Mesodermal cell (in vitro differentiated cells): ENCODE measurements at regions not wholly inside any gene's neighbourhood (a gene's known extent, or its start where the extent isn't known, plus 50 kb on each side); places are given as distances from the start of the nearest gene placed in this dataset.

Experiments
- H3K27ac ChIP-seq: 2 replicates; pipeline ENCODE4 v1.7.0; 2013; ENCODE audit warnings: mild to moderate bottlenecking, low read depth, low read length, moderate library complexity; ENCODE audit not compliant: severe bottlenecking
- H3K36me3 ChIP-seq: 2 replicates; pipeline ENCODE4 v1.7.1; 2013; ENCODE audit warnings: mild to moderate bottlenecking, low read length, moderate library complexity; ENCODE audit not compliant: control insufficient read depth, insufficient read depth
- H3K4me1 ChIP-seq: one replicate; pipeline ENCODE4 v1.7.1; 2013; ENCODE audit warnings: mild to moderate bottlenecking, low read length; ENCODE audit not compliant: insufficient read depth, control insufficient read depth, poor library complexity, severe bottlenecking
- H3K4me3 ChIP-seq: 2 replicates; pipeline ENCODE4 v1.7.0; 2013; ENCODE audit warnings: low read length, control low read depth, mild to moderate bottlenecking; ENCODE audit not compliant: insufficient read depth, poor library complexity, severe bottlenecking; ENCODE audit errors: extremely low read depth
- H3K9me3 ChIP-seq: 2 replicates; pipeline ENCODE4 v1.7.1; 2013; ENCODE audit warnings: mild to moderate bottlenecking, low read length, moderate library complexity; ENCODE audit not compliant: control insufficient read depth
- WGBS, 2 experiments: methylation state at CpG; one replicate each; pipeline ENCODE4 v1.1.5; 2013; ENCODE audit warnings: missing lambda C conversion rate in 2 of 2; ENCODE audit not compliant: insufficient coverage in 2 of 2; 5-methylcytosine and 5-hydroxymethylcytosine counted together

- Histone ChIP-seq H3K9me3 (no peaks in the 10 kb centered on the region), H3K27ac (no peak overlapping the region), H3K4me1 (no peaks in the 10 kb centered on the region), H3K4me3 (no peak overlapping the region), H3K36me3 (no peaks in the 10 kb centered on the region)
- WGBS, 2 experiments, result no CpG with 5 or more reads among the region's 2 CpGs
These were observed 265.3 kb downstream of the PCDH18 start for GRCh38 chr4:137267024-137267423.

- no peaks in the 10 kb centered on the region for H3K36me3 ChIP-seq
- no peaks in the 10 kb centered on the region for H3K4me1 ChIP-seq
- no peaks in the 10 kb centered on the region for H3K9me3 ChIP-seq
- no peak overlapping the region for H3K4me3 ChIP-seq
- WGBS, 2 experiments, result 84 to 100% methylated on average over 2 to 3 of the region's 3 CpGs
- H3K27ac ChIP-seq, result no peak overlapping the region
These were observed 265.8 kb downstream of the PCDH18 start for GRCh38 chr4:137266511-137266910.

- Histone ChIP-seq H3K36me3 (no peaks in the 10 kb centered on the region), H3K27ac (no peak overlapping the region), H3K4me3 (no peak overlapping the region), H3K9me3 (no peaks in the 10 kb centered on the region), H3K4me1 (no peaks in the 10 kb centered on the region)
- 77 to 80% methylated on average over 1 to 3 of the region's 3 CpGs for WGBS, 2 experiments
These were observed 269.1 kb downstream of the PCDH18 start for GRCh38 chr4:137263206-137263605.

- no peaks in the 10 kb centered on the region for H3K9me3 ChIP-seq
- H3K27ac ChIP-seq, result no peak overlapping the region
- H3K4me1 ChIP-seq, result no peaks in the 10 kb centered on the region
- H3K4me3 ChIP-seq, result no peak overlapping the region
- no peaks in the 10 kb centered on the region for H3K36me3 ChIP-seq
These were observed 278.3 kb downstream of the PCDH18 start for GRCh38 chr4:137253949-137254348.

GRCh38 chr4:137249112-137249511 is 283.2 kb downstream of the PCDH18 start:
- no peak overlapping the region for H3K27ac ChIP-seq
- H3K9me3 ChIP-seq, result no peaks in the 10 kb centered on the region
- no peak overlapping the region for H3K4me3 ChIP-seq
- H3K36me3 ChIP-seq, result no peaks in the 10 kb centered on the region
- no peaks in the 10 kb centered on the region for H3K4me1 ChIP-seq
- 100% methylated on average over 1 of the region's 2 CpGs; no CpG with 5 or more reads in 1 of the 2 experiments for WGBS, 2 experiments

GRCh38 chr4:137238456-137239162 is 293.7 kb downstream of the PCDH18 start:
- Histone ChIP-seq H3K36me3 (no peaks in the 10 kb centered on the region), H3K9me3 (no peaks in the 10 kb centered on the region), H3K27ac (no peak overlapping the region), H3K4me3 (no peak overlapping the region), H3K4me1 (no peaks in the 10 kb centered on the region)
- 85 to 94% methylated on average over 3 to 4 of the region's 6 CpGs for WGBS, 2 experiments

- Histone ChIP-seq H3K4me3 (no peak overlapping the region), H3K9me3 (no peaks in the 10 kb centered on the region), H3K36me3 (no peaks in the 10 kb centered on the region), H3K27ac (no peak overlapping the region), H3K4me1 (no peaks in the 10 kb centered on the region)
- WGBS, 2 experiments, result no CpG with 5 or more reads among the region's 2 CpGs
These were observed 305.4 kb downstream of the PCDH18 start for GRCh38 chr4:137226900-137227299.

- H3K27ac ChIP-seq, result no peak overlapping the region
- no peaks in the 10 kb centered on the region for H3K4me1 ChIP-seq
- WGBS, 2 experiments, result no CpG with 5 or more reads among the region's 2 CpGs
- no peaks in the 10 kb centered on the region for H3K36me3 ChIP-seq
- H3K9me3 ChIP-seq, result no peaks in the 10 kb centered on the region
- no peak overlapping the region for H3K4me3 ChIP-seq
These were observed 306.1 kb downstream of the PCDH18 start for GRCh38 chr4:137226221-137226620.

GRCh38 chr4:137213372-137214173 is 318.7 kb downstream of the PCDH18 start:
- 80% methylated on average over 1 of the region's 4 CpGs; no CpG with 5 or more reads in 1 of the 2 experiments for WGBS, 2 experiments
- Histone ChIP-seq H3K4me3 (no peak overlapping the region), H3K27ac (no peak overlapping the region), H3K9me3 (no peaks in the 10 kb centered on the region), H3K36me3 (no peaks in the 10 kb centered on the region), H3K4me1 (no peaks in the 10 kb centered on the region)

- no peak overlapping the region for H3K27ac ChIP-seq
- no peaks in the 10 kb centered on the region for H3K36me3 ChIP-seq
- H3K4me1 ChIP-seq, result no peaks in the 10 kb centered on the region
- H3K4me3 ChIP-seq, result no peak overlapping the region
- H3K9me3 ChIP-seq, result no peaks in the 10 kb centered on the region
These were observed 319.7 kb downstream of the PCDH18 start for GRCh38 chr4:137212601-137213000.

- Histone ChIP-seq H3K36me3 (no peaks in the 10 kb centered on the region), H3K27ac (no peak overlapping the region), H3K4me1 (no peaks in the 10 kb centered on the region), H3K9me3 (no peaks in the 10 kb centered on the region), H3K4me3 (no peak overlapping the region)
- WGBS, 2 experiments, result no CpG with 5 or more reads among the region's 2 CpGs
These were observed 323.1 kb downstream of the PCDH18 start for GRCh38 chr4:137209240-137209639.
